DMS53 treated with DMSO at 0.1 percent for 48 hours (cell line): ENCODE measurements at regions not wholly inside any gene's neighbourhood (a gene's known extent, or its start where the extent isn't known, plus 50 kb on each side); places are given as distances from the start of the nearest gene placed in this dataset.
"Not testable (repeated sequence)": the region's sequence is repeated elsewhere in the genome, so short reads cannot be mapped to it uniquely, and the experiment has no call there.

Experiments
- DNase-seq: peaks from one replicate; lab custom pipeline; 2025; ENCODE audit not compliant: unreplicated experiment; lab: John Stamatoyannopoulos, UW

- no peak for DNase-seq
Measured at GRCh38 chr6:150681578-150682395, 82.1 kb downstream of the PLEKHG1 start.

DNA sequence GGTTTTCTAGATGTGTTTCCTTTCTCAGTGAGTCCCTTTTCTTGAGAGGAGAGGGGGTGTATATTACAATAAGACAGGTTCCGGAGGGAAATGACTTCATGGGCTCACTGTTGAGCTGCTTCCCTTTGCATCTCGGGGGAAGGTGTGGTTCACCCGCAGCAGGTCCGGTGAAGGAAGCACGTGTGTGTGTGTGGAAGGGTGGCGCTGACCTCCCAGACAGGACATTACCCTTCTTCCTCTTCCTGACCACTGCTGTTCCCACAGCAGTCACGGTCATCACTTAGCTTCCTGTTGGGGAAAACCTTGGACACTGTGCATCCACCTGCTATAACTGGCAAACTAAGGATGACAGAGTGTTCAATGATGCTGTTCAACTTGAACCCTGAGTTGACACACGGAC, 83.6 kb downstream of the PLEKHG1 start:
- no peak for DNase-seq

DNA sequence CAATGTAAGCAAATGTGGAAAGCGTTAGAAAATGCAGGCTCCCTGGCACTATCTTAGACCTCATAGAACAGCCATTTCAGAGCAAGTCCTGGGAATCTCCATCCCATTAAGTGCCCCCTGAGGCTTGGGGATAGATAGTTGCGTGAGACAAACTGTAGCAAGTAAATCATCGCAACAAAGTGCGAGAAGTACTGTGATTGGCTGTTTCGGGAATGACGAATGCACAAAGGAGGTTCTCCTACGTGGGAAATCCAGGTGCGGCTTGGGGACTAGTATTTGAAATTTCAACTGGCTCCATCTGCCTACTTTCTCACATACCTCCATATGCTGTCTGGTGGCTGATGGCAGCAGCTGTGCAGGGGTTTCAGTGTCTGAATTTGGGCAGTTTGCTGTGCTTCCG, 84.5 kb downstream of the PLEKHG1 start:
- DNase-seq: no peak

GRCh38 chr6:150684714-150685459, 85.2 kb downstream of the PLEKHG1 start:
- no peak for DNase-seq

DNA sequence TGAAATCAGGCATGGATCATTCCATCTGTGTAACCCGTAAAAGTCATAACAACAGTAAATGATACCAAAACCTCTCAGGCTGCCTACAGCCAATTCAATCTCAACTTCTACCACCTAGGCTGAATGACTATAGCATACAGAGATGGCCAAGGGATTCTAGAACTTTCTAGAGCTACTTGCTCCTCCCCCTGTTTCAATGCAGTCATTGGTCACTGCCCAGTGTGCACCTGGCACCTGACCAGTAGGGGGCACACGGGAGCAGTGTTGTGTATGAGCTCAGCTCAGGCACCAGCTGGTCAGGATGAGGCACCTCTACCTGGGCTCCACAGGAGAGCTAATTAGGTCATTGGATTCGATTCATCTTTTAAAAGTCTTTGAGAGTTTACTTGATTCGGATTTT, 86.2 kb downstream of the PLEKHG1 start:
- DNase-seq: peak; percentile 41

- DNase-seq: no peak
Measured at GRCh38 chr6:150686566-150686965, 86.9 kb downstream of the PLEKHG1 start.

- DNase-seq: no peak
Measured at GRCh38 chr6:150687508-150687907, 87.8 kb downstream of the PLEKHG1 start.

DNA sequence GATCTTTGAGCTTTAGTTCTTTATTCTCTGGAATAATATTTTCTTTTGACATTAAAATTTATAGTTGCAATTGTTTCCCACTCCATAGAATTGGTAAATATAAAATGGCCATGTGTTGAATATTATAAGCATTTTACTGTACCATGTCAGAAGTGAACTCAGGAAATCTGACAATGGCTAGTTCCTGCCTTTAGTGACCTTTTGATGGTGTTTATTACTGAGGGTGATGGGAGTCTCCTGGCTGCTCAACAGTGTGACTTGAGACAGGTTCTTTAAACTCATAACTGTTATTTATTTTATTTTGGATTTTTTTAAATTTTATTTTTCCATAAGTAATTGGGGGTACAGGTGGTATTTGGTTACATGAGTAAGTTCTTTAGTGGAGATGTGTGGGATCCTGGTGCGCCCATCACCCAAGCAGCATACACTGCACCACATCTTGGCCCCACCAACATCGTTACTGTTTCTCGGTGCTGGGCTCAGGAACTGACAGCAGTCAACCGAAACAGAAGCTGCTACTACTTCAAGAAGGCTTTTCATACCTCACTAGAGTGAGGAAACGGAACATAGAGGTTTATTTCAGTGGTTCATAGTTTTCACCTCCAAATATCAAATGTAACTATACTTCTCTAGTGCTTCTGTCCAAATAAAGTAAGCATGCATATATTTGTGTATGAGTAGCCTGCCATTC, 90.4 kb downstream of the PLEKHG1 start:
- DNase-seq: no peak

DNA sequence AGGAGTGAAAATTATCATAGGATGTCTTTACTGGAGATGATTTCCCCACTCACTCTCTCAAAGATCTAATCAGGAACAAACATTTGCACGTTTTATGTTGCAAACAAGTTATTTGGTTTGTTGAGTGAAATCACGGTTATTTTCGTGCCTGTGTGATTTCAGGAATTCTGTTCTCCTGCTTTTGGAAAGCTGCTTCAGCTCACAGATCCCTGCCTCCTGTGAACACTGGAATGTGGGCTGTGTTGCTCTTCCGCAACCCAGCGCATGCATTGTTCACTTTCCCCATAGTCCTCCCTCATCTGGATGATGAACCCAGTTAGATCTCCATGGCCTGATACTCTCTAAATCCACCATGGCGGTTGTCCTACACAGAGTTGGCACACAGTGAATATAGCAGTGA, 91.0 kb downstream of the PLEKHG1 start:
- no peak for DNase-seq

DNA sequence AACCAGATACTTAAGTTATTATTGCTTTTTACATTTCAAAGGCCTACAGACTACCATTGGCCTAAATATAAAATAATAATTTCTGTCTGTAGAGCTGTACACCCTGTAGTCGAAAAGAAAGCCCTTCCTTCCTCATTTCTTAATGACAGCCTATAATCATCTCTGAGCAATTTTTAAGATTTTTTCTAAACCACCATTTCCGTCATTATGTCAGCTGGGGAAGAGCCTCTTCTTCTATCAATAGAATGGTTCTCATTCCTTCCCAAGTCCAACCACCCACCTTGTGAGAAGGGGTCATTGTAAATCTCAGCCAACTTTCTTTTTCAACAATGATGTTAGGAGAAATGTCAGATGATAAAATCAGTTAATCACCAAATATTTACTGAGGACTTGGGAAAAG, 91.8 kb downstream of the PLEKHG1 start:
- DNase-seq: no peak

DNA sequence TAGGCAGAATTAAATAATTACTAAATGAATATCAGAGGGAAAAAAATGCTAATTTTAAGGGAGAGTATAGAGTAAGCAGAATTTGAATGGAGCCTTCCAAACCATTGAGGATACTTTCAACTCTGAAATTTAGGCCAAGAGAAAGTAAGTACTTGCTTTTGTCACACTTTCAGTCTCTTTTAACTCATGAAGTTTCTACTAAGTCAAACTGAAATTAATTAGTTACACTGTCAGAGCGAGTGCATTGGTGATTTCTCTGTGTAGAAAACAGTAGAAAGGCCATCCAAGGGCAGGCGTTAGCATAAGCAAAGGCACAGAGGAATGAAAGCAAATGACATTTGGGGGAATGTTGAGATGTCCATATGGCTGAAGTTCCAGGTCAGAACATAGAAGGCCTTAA, 92.9 kb downstream of the PLEKHG1 start:
- DNase-seq: no peak

DNA sequence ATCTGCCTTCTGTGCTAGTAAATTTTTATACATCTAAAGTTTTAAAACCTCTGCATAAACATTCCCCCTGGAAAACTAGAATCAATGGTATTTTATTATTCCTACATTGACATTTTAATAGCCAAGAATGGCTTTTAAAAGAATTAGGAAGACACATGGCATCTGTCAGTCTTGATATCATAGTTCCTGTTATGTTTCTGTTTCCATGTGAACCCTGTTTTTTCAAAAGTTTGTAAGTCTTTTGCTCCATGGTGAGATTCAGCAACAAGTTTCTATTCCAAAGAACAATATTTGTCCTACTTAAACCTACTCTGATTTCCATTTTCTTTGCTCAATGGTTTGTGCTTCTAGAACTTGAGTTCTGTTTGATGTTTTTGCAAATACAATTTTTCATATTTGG, 95.2 kb downstream of the PLEKHG1 start:
- DNase-seq: no peak

- DNase-seq: no peak
Measured at GRCh38 chr6:150695652-150696051, 96.0 kb downstream of the PLEKHG1 start.

- no peak for DNase-seq
Measured at GRCh38 chr6:150696190-150696589, 96.5 kb downstream of the PLEKHG1 start.

GRCh38 chr6:150696918-150697317, 97.2 kb downstream of the PLEKHG1 start:
- not testable (repeated sequence) for DNase-seq

- no peak for DNase-seq
Measured at GRCh38 chr6:150697515-150697914, 97.8 kb downstream of the PLEKHG1 start.

- no peak for DNase-seq
Measured at GRCh38 chr6:150698391-150698790, 98.7 kb downstream of the PLEKHG1 start.

DNA sequence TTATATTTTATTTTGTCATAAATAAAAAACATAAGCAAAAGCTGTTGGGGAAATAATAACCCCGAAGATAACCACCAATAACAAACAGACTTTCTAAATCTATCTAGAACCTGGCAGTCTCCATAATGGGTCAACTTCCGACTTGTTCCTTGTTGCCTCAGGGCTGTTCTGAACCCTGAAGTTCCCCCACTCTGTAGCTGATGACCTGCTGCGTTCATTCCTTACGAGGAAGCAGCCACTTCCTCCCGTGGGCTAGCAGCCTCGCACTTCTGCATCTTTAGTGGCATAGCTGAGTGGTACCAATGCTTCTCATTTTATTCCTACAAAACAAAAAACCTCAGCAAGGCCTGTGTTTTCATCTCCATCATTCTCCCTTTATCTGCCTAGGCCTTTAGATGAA, 103.0 kb downstream of the PLEKHG1 start:
- DNase-seq: no peak

DNA sequence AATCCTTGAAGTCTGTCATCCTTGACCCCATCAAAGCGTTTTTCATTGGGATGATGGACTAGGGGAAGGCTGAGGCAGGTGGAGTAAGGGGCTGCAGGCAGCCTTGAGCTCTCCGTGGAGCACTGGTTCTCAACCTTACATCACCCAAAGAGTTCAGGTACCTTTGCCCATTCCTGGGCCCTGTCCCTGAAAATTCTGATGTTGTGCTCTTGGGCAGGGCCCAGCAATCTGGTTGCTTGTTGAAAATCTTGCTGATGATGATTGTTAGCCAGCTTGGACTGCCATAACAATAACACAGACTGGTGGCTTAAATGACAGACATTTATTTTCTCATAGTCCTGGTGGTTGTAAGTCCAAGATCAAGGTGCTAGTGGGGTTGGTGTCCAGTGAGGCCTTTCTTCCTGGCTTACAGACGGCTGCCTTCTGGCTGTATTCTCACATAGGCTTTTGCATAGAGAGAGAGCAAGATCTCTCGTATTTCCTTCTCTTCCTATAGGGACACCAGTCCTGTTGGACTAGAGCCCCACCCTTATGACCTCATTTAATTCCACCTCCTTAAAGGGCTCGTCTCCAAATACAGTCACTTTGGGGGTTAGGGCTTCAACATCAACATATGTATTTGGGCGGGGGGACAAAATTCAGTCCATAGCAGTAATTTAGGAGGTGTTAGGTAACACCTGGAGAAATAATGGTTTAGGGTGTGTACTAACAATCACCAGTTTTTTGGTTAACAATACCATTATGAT, 104.9 kb downstream of the PLEKHG1 start:
- DNase-seq: no peak

DNA sequence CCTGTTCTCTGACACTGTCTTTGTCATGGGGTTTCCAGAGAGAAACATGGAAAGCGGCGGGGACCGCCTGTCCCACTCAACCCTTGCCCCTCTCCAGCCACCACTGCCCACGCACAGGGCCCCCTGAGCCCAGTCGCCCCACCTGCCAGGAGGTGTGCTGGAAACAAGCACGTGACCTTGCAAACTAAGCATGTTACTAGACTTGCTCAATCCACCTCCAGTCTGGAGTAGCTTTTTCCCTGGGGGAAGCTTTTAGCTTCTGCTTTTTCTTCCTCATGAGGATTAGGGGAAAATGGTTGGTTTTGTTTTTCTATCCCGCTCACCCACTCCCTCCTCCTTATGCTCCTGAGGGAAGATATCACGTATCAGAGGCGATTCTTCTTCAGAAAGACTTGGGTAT, 105.7 kb downstream of the PLEKHG1 start:
- DNase-seq: no peak

- DNase-seq: no peak
Measured at GRCh38 chr6:150710236-150710635, 110.6 kb downstream of the PLEKHG1 start.
